ENCODE measurements at regions not wholly inside any gene's neighbourhood (a gene's known extent, or its start where the extent isn't known, plus 50 kb on each side); places are given as distances from the start of the nearest gene placed in this dataset.

DNA sequence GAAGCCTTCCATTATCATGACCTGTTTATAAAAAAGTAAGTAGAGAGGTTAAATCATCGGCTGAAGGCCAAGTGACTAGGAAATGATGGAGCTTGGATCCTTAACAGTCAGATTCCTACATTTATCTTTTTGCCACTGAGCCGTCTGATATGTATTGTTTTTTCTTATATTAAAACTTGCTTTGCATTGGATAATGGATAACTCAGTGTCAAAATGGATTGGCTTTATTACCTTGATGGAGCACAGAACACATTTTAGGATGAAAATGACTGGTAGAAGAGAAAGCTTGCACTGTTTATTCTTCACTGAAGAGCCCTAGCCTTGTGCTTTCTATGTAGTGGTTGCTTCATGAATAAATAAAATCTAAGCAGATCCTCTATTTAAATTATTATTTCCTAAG lies 54.2 kb upstream of the TSPAN5 start:
- no peak for ATAC-seq (ENCODE audit: low read depth)
- Histone ChIP-seq H2BK15ac (ENCODE audit: low read depth, low read length) (no peak overlapping the region), H3K27me3 (ENCODE audit: control insufficient read depth, insufficient read depth, low read length) (no peaks in the 10 kb centered on the region), H3K4me3 (ENCODE audit: insufficient read depth, low read depth, low read length) (no peak overlapping the region), H3K9me1 (ENCODE audit: insufficient read depth, low read length) (no peaks in the 10 kb centered on the region), H3K56ac (ENCODE audit: extremely low read depth, insufficient read depth, low read length) (no peak overlapping the region), H3K9ac (ENCODE audit: low read depth, low read length) (no peak overlapping the region), H2BK20ac (ENCODE audit: low read depth, low read length) (no peak overlapping the region), H3K4ac (ENCODE audit: low read depth, low read length) (no peak overlapping the region), H3K18ac (ENCODE audit: low read depth, low read length) (no peak overlapping the region), H2AFZ (replicated peaks; ENCODE audit: low read length, poor library complexity) (no peak overlapping the region), H4K5ac (ENCODE audit: low read depth, low read length) (no peak overlapping the region), H2BK120ac (ENCODE audit: low read depth, low read length) (no peak overlapping the region), H2BK5ac (ENCODE audit: low read depth, low read length, poor library complexity, severe bottlenecking) (no peak overlapping the region), H4K20me1 (ENCODE audit: insufficient read depth, low read length) (no peaks in the 10 kb centered on the region), H3K23ac (ENCODE audit: low read depth, low read length) (no peak overlapping the region), H3K27ac (ENCODE audit: insufficient read depth, low read length) (no peak overlapping the region), H3K4me2 (ENCODE audit: low read depth, low read length) (no peak overlapping the region), H3K36me3 (ENCODE audit: control insufficient read depth, insufficient read depth, low read length) (no peaks in the 10 kb centered on the region), H4K91ac (ENCODE audit: insufficient read depth, low read depth, low read length) (no peak overlapping the region), H3K4me1 (ENCODE audit: control insufficient read depth, insufficient read depth, low read length) (no peaks in the 10 kb centered on the region), H3K79me1 (ENCODE audit: low read depth in 1 of 2, low read length in 2 of 2) (no peaks in the 10 kb centered on the region), H2AK9ac (replicated peaks; ENCODE audit: low read depth, low read length, poor library complexity) (no peak overlapping the region), H3K9me3 (ENCODE audit: control insufficient read depth, insufficient read depth, low read length) (no peaks in the 10 kb centered on the region), H3K14ac (replicated peaks; ENCODE audit: low read depth, low read length) (no peak overlapping the region), H2AK5ac (ENCODE audit: low read depth, low read length) (no peak overlapping the region), H4K8ac (ENCODE audit: low read depth in 2 of 2, low read length in 2 of 2) (no peak overlapping the region)
- intact Hi-C loops (cut with micrococcal nuclease): no loop called here
- POLR2A ChIA-PET (ENCODE audit: unreplicated experiment): no interaction called here
- BruUV-seq (replicated peaks): no TSS peak
- no peak for DNase-seq
- in situ Hi-C loops (cut with MboI; ENCODE audit: low sequenced_read_pairs): no loop called here
- CTCF ChIA-PET: interaction anchor here (0.6 kb wide), 1 partner anchor 372 kb away, joined by 3 read pairs; no protein-coding TSS in a partner anchor
- dilution Hi-C loops (cut with HindIII; ENCODE audit: low sequenced_read_pairs, unreplicated experiment): no loop called here
- WGBS, 2 experiments (ENCODE audit: extremely low coverage in 2 of 2, insufficient read length in 1 of 2): no CpG with 5 or more reads among the region's 2 CpGs
- TF ChIP-seq NFE2L2 (IDR thresholded peaks at IDR 0.05; ENCODE audit: low read depth, low read length) (no peak), RCOR1 (IDR thresholded peaks at IDR 0.05; ENCODE audit: insufficient replicate concordance, low read length) (no peak)
